Pulmonary artery endothelial cell (primary cell): ENCODE measurements at regions not wholly inside any gene's neighbourhood (a gene's known extent, or its start where the extent isn't known, plus 50 kb on each side); places are given as distances from the start of the nearest gene placed in this dataset.
A peak's percentile ranks its signal among the peaks of the same experiment; 100 is the strongest.
"Not testable (repeated sequence)": the region's sequence is repeated elsewhere in the genome, so short reads cannot be mapped to it uniquely, and the experiment has no call there.

ENCODE experiments used
- DNase-seq: peaks from one replicate; pipeline ENCODE4 v3.0.0-alpha.2; 2011; ENCODE audit warnings: low read depth, low spot score

DNA sequence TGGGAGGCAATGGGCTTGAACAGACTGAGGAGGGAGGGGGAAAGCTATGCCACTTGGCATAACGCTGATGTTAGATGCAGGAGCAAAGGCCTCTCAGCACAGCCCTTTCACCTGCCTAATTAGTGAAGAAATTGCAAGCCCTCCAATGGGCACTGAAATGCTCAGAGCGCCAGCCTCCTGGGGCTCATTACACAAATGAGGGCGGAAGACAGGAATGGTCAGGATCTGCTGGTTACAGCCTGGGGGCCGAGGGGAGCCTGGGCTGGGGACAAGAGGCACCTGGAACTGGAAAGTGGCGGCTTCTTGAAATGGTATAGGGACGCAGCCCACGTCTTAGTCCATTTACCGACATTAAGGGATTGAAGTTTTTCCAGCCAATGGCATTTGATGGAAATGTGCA is 50.2 kb upstream of the PLET1 start:
- DNase-seq = no peak

DNA sequence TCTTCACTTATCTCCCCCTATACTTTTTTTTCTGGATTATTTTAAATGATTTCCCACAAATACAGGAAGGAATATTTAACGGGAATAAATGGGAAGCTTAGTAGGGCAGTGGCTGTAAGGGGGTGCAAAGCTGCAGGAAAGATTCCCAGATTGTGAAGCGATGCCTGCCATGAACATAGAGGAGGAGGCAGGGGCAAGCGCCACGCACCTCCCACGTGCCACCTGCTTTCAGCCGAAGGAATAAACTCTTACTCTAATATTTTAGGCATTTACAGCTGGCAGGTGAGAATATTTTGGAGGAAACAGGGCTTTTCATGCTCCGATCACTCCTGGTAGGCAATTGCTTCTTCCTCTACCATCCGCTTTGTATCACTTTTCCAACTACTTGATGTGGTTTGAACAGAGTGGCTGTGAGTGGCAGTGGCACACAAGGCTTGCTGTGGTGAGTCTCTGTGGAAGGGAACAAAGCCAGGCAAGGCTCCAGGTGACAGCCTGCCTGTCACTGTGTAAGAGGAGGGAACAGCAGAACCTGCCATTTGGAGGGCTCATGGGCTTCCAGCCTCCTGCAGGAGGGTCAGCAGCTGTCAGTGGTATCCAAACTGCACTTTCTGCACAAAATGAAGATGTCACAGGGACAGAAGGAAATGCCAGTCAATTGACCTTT is 54.5 kb upstream of the PLET1 start:
- no peak for DNase-seq

DNA sequence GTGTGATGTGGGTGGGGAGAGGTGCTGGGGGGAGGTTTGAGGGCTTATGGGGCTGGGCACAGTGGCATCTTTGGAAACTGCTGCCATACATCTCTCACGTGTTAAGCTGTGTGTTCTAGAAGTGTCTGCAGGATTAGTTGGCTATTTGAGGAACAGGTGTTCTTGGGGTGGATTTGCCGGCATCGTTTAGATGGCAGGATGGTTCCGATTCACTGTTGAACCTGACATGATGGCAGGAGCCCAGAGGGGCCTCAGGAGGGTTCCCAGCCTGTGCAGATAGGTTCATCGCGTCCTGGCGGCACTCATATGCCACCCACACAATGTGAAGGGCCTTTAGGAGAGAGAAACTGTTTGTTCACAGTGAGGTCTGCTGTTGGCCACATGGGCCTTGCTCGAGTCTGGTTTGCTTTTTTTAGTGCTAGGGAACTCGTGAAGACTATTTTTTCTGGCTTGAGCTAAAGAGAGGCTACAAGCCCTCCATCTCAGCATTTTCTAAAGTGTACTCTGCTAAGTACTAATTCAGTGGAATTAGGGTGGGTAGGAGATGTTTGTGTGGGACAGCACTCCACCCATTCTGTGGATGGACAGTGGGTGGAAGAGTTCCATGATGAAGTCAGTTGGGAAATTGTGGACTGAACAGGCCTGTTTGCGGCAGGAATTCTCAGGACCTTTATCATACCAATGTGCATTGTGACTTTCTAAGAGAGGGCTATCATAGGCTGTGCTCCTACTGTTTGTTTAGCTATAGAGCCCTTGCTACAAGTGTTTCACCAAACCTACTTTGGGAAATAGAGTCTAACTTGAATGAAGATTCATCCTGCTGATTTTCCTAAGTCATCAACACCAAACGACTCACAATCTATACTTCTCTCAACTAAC is 55.4 kb upstream of the PLET1 start:
- DNase-seq = no peak

DNA sequence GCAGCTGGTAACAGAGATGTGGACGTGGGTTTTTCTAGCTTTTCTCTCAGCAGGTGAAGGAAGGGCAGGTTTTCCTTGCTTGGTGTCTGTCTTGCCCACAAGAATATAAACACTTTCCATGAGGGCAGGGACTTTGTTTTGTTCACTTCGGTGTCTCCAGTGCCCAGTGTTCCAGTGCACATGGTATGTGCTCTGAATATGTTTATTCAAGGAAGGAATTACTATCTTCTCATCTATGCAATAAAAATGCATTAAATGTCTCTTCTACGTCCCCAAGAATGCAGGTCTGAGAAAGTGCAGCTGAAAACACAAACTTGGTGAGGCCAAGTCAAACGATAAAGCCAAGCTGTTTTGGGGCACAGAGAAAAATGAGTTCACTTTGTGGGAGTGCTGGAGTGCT is 56.3 kb upstream of the PLET1 start:
- DNase-seq = no peak

DNA sequence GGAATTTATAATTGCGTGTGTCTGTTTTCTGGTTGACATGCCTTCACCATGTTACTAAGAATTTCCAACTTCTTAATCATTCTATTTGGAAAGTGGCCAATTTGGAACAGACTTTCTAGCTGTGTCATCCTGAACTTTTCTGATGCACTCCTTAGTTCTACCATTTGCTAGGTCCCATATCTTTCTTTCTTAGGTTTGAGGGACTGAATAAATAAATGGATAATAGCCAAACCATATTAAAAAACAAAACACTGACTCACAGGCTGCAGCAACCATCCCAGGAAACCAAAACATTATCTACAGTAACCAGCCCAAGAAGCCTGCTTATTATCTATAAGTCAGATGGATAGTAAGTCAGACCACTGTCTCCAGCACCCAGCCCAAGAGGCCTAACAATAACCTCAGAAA is 57.5 kb upstream of the PLET1 start:
- DNase-seq = peak; percentile 68

DNA sequence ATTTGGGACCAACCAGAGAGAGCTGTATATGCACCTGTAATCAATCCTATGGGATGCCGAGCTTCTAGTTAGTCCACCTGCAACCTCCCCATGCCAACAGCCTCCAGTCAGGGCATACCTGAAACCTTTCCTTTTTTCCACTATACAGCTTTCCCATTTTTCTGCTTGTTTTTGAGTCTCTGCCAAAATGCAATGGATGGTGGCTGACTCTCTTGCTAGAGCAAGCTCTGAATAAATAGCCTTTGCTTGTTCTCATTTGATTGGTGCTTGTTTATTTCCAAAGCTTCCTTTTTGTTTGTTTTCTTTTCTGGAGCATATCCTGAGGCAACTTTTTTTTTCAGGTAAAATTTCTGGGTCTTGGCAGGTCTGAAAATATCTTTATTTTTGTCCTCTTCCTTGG is 58.0 kb upstream of the PLET1 start:
- no peak for DNase-seq

DNA sequence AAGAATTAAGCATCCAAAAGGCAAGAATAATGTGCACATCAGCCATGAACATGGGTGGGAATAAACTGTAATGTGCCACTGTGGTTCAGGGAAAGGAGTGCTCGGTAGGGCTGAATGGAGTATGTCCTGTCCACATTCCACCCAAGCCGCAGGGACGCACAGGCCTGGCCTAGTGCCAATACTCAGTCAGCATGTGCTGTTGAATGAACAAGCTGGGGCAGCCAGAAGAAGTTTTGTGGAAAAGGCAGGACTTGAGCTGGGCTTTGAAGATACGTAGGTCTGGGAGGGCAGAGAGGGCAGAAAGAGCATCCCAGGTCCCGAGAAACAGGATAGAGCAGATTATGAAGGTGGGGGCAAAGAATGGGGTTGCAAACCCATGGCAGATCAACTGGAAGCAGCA is 60.0 kb upstream of the PLET1 start:
- peak; percentile 22 for DNase-seq

DNA sequence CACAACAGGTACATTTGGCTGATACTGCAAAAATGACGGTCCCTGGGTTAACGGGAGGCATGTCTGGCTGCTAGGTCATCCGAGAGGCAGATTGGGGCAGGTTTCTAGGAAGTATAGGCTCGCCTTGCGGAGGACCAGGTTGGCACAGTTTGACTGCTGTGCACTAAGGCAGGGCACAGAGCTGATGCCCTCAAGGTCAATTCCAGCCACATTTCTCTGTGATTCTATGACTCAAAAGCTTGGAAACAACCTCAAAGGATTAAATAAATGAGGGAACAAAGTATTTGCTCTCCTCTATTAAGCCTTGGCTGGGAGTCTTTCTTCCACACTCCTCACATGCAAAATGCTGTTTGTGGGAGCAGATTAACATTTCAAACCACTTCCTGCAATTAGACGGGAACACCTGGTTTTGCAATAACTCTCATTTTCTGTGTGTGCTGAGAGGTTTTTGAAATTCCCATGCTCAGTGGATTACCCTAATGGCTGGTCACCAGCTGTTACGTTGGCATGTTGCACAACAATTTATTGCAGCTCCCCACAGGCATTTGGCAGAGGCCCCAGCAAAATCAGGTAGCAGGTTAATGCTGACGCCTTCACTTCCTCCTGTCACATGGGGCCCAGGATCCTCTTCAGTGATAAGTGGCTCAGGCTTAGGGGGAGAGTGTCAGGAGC is 61.0 kb upstream of the PLET1 start:
- DNase-seq = no peak

DNA sequence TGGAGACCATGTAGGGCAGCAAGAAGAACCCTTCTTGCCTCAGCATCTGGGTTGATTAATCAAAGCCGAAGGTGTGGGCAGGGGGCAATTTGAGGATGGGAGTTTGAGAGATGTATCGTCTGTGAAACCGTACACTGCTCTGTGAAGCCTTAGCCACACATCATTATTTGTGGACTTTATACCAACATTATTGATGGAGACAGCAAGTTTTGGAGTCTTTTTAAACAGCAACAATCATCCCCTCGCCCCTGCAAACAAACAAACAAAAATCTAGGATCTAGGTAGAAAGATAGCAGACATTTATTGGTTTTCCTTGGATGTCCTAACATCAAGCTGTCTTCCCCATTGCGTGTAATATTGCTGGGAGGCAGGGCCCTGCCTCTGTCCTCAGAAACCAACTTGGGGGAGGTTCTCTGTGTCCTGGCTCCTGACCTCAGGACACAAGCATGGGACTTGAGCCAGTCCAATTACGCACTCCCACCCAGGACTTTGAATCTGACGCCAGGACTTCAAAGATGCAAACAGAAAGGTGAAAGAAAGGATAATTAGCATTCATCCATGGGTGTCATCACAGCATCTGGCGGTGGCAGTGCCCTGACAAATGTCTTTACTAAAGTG is 61.6 kb upstream of the PLET1 start:
- no peak for DNase-seq

DNA sequence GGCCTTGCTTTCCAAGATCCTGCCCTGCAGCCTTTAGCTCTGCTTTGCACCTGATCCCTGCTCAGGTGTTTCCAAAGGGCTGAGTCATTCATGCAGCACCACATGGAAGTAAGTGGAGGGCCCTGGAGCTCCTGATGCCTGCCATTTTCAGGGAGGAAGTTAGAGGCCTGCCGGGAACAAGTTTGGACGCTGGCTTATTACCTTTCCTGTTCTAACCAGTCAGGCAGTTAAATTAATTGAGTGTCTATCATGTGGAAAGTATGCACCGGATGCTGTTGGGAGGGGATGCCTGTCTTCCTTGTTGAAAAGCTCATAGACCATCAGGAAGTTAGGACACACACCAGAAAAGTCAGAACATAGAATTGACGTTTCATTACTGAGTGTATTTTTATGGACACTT is 73.7 kb upstream of the PLET1 start:
- no peak for DNase-seq

DNA sequence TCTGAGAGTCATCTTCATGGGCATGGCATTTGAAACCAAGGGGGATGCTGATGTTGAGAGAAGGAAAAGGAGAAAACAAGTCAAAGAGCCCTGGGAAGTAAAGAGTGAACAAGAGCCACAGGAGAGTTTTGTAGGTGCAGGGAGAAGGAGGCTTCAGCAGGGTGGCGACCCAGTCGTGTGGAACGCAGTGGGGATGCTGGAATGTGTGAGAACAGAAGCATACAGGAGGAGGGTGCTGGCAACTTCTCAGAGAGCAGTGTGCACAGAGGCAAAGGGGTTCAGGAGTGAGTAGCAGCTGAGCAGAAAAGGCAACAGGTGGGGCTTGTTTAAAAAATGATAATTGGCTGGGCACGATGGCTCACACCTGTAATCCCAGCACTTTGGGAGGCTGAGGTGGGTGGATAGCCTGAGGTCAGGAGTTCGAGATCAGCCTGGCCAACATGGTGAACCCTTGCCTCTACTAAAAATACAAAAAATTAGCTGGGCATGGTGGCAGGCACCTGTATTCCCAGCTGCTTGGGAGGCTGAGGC is 75.8 kb upstream of the PLET1 start:
- DNase-seq = no peak

DNA sequence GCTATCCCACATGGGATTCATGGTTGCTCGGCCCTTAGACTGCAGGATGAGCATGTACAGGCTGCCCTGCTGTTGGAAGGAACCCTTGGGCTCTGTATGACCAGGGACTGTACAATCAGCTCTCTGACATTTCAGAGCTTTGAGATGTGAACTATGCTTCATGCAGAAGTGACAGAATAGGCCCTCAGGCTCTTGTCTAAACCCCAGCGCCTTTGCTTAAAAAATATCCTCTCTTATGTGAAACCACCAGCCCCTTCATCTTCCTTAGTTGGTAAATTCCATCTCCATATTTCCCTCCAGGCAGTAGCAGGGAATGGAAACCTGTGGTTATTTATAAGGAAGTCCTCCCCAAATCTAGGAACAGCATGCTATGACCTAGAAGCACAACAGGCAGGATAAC is 78.9 kb upstream of the PLET1 start:
- no peak for DNase-seq

DNA sequence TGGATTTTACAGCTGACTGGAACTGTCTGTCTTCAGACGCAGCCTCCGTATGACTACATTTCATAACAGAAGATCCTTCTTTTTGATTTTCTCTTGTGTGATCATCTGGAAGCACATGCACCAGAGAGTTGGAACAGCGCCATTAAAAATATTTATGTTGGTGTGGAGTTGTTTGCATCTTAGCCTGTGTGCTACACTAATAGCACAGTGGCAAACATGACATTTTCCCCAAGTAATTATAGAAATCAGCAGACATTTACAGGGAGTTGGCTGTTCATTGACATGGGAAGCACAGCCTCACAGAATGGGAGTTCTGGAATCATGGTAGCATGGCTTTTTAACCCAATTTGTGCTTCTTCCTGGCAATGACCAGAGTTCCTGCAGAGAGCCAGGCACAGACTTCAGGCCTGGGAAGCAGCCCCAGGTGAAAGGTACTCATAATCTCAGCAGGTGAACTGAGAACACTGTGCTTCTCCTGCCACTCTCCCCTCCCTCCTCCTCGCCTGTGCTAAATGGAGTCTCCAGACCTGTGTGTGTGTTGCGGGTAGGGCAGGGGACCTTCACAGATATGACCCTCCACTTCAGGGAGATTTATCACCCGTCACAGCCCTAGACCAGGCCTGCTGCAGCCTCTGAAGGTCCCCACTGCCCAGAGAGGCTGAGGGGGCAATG is 82.8 kb upstream of the PLET1 start:
- peak; percentile 20 for DNase-seq

DNA sequence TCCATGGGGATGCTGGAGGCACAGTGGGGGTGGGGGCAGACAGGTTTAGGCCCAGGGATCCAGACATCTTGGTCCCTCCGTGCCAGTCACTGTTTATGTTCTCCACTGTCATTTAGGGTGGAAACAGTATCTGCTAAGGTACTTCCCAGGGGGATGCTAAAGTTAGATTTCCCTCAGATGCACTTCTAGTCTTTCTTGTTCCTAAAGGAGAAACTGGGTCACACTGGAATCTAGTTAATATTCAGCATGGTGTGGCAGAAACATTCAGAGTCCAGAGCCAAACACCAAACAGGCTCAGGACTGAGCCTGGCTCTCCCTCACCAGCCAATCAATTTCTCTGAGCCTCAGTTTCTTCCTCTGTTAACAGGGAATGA is 83.4 kb upstream of the PLET1 start:
- DNase-seq = no peak

DNA sequence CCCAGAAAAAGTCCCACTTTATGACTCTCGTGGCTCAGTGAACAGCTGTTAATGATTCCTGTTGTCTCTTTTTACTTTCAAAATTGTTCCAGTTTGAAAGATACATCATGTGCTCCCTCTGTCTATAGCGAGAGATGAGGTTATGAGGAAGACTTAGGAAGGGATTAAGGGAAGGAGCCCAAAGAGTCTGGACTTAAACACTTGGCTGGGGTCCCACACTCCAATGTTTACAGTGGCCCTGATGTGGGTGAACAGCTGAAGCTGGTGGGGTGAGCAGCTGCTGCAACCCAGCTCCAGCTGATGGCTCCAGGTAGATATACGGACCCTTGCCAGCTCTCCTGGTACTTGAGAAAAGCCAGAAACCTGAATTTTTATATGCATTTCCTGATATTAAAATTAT is 84.5 kb upstream of the PLET1 start:
- DNase-seq = no peak

DNA sequence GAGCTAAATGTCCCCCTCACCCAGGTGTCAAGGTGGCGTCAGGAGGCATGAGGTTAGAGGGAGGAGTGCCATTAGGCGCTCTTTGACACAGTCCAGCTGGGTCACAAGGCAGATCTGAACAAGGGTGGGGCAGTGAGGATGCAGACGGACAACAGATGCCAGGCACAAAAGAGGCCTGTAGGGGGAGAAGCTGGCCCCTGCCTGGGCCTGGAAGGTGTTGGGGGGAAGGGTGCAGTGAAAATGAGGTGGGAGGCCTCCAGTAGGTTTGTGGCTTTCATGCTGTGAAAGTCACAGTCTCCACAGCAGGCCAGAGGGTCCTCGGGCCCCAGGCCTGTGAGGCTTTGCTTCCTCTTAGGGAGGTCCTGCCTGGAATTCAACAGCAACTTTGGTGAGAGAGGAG is 85.0 kb upstream of the PLET1 start:
- DNase-seq = no peak

DNA sequence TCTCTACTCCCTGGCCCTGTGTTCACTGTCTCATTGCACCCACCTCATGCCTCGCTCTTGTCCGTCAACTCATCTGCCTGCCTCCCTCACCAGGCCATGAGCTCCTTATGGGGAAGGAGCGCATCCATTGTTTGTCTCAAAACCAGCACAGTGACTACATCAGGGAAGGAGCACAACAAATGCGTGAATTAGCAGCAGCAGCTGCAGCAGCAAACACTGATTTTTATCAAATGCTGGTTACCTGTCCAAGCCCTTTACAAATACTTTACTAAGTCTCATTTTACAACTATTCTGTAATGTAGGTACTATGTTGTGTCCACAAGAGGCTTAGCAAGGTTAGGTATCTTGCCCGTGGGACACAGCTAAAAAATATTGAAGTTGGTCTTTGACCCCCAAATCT is 85.9 kb upstream of the PLET1 start:
- DNase-seq = no peak

DNA sequence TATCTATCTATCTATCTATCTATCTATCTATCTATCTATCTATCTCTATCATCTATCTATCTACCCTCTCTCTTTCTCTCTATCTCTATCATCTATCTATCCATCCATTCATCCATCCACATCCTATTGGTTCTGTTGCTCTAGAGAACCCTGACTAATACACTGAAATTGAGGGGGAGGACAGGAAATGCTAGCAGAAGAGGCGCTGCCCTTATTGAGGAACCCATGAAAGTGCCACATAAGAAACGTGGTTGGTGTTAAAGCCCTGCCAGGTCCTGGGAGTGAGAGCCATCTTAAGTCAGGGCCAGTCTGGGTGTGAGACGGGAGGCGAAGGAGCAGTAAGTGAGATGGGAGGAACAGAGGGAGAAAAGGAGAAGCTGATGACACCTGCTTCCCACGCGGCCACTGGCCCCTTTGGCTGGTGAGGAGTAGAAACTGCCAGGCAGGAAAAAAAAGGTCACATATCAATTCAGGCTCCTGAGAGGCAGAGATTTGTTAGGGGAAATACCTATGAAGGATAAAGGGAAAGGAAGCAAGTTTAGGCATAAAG is 87.9 kb upstream of the PLET1 start:
- DNase-seq = no peak

DNA sequence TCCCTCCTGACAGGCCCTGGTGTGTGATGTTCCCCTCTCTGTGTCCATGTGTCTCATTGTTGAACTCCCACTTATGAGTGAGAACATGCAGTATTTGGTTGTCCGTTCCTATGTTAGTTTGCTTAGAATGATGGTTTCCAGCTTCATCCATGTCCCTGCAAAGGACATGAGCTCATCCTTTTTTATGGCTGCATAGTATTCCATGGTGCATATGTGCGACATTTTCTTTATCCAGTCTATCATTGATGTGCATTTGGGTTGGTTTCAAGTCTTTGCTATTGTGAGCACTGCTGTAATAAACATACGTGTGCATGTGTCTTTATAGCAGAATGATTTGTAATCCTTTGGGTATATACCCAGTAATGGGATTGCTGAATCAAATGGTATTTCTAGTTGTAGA is 90.8 kb upstream of the PLET1 start:
- DNase-seq = not testable (repeated sequence)

DNA sequence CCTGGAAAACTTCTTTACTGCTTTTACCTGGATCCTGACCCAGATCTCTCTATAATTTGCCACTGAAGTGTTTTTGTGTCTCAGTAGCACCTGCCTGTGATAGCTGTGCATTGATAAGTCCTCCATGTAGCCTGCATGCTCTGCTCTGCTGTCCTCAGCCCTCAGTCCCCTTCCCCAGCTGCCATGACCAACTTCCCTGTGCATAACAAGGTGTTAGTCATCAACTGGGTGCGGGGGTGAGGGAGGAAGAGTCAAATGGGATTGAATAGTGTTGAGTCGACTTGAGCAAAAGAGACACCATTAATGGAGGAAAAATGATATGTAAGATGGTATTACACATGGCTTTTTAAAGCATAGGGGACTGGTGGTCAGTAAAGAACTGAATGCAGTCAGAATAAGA is 92.2 kb upstream of the PLET1 start:
- no peak for DNase-seq

DNA sequence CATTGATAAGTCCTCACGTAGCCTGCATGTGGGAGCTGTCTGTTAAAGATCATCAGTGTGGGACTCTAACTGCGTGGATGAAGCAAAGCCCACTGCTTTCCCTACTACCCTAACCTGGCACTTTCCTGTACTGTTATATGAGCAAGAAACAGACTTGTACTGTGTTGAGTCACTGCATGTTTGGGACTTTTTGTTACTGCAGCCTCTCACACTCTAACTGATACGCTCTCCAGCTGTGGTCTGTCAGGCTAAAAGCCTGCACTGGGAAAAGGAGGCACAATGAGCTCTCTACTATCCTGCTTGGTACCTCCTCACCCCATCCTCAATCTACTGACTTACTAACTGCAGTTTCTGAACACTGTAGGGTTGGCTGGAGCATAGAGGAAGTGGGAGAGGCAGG is 93.7 kb upstream of the PLET1 start:
- no peak for DNase-seq
